SU-DHL-6 (cell line): ENCODE measurements at regions not wholly inside any gene's neighbourhood (a gene's known extent, or its start where the extent isn't known, plus 50 kb on each side); places are given as distances from the start of the nearest gene placed in this dataset.

Source experiments
- CTCF ChIP-seq: fragments of 200-600 bp; sonication (generic); IDR thresholded peaks from one replicate; pipeline ENCODE4 v1.5.1; 2017; ENCODE audit warnings: antibody characterized with exemption, mild to moderate bottlenecking, low read length, moderate library complexity; ENCODE audit not compliant: insufficient read depth, poor library complexity, severe bottlenecking
- EZH2phosphoT487 ChIP-seq: fragments of 200-600 bp; sonication (generic), shearing (Covaris generic); conservative IDR thresholded peaks from 2 replicates; pipeline ENCODE4 v1.6.1; 2018; ENCODE audit warnings: mild to moderate bottlenecking, antibody characterized with exemption, low read length, moderate library complexity, mixed read lengths

- no peak for TF ChIP-seq CTCF
- no peak for TF ChIP-seq EZH2phosphoT487
Observed at GRCh38 chr9:13358128-13358527, 78.6 kb upstream of the MPDZ start.
